Coronary artery (tissue), 2 donors: ENCODE measurements at regions not wholly inside any gene's neighbourhood (a gene's known extent, or its start where the extent isn't known, plus 50 kb on each side); places are given as distances from the start of the nearest gene placed in this dataset.

ENCODE experiments used
- DNase-seq: peaks from one replicate; pipeline ENCODE4 v3.0.0-alpha.2; 2017; ENCODE audit warnings: low spot score
- H3K27ac ChIP-seq, 2 donors: fragments of 200-600 bp; sonication (generic); one replicate each; pipeline ENCODE4 v1.5.1; 2016 to 2019
- H3K4me3 ChIP-seq: fragments of 200-600 bp; sonication (generic); 2 replicates; pipeline ENCODE4 v1.5.1; 2016; ENCODE audit warnings: mild to moderate bottlenecking, moderate library complexity
- CTCF ChIP-seq: fragments of 200-600 bp; sonication (generic); IDR thresholded peaks from one replicate; pipeline ENCODE4 v1.5.1; 2019; ENCODE audit warnings: antibody characterized with exemption

GRCh38 chr12:84315926-84316325 lies 596.7 kb downstream of the SLC6A15 start:
- no peak for DNase-seq
- no peak overlapping the region for H3K27ac ChIP-seq
- no peak for TF ChIP-seq CTCF
- no peak overlapping the region for H3K4me3 ChIP-seq

- no peak for TF ChIP-seq CTCF
- no peak overlapping the region for H3K27ac ChIP-seq
- no peak overlapping the region for H3K4me3 ChIP-seq
- DNase-seq = no peak
These were observed 599.3 kb downstream of the SLC6A15 start for GRCh38 chr12:84313323-84313675.

GRCh38 chr12:84308211-84308610 lies 604.4 kb downstream of the SLC6A15 start:
- no peak for TF ChIP-seq CTCF
- Histone ChIP-seq H3K4me3 (no peak overlapping the region), H3K27ac (no peak overlapping the region)
- no peak for DNase-seq

GRCh38 chr12:84305144-84305543 lies 607.5 kb downstream of the SLC6A15 start:
- no peak for DNase-seq
- Histone ChIP-seq H3K27ac (no peak overlapping the region), H3K4me3 (no peak overlapping the region)
- no peak for TF ChIP-seq CTCF

- DNase-seq = no peak
- H3K4me3 ChIP-seq = no peak overlapping the region
- no peak overlapping the region for H3K27ac ChIP-seq
- TF ChIP-seq CTCF = no peak
These were observed 618.4 kb downstream of the SLC6A15 start for GRCh38 chr12:84294246-84294645.

GRCh38 chr12:84290168-84290567 lies 622.4 kb downstream of the SLC6A15 start:
- no peak overlapping the region for H3K4me3 ChIP-seq
- TF ChIP-seq CTCF = no peak
- DNase-seq = no peak
- H3K27ac ChIP-seq = no peak overlapping the region

- H3K27ac ChIP-seq = no peak overlapping the region
- no peak for TF ChIP-seq CTCF
- DNase-seq = no peak
- H3K4me3 ChIP-seq = no peak overlapping the region
These were observed 634.6 kb downstream of the SLC6A15 start for GRCh38 chr12:84277986-84278385.
